ENCODE measurements at regions not wholly inside any gene's neighbourhood (a gene's known extent, or its start where the extent isn't known, plus 50 kb on each side); places are given as distances from the start of the nearest gene placed in this dataset.

DNA sequence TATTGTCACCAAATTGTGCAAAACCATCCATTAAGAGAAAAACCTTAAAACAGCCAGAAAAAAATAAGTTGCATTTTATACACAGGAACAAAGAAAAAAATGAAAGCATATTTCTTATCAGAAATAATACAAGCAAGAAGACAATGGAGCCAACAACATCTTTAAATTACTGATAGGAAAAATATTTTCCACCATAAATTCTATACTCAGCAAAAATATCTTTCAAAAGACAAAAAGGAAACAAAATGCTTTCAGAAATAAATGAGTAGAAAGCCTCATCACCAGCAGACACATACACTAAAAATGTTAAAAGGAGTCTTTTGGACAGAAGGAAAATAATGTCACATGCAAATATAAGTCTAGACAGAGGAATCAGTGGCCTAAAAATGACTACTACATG, 106.4 kb upstream of the TRIB2 start:
- no peak overlapping the region for H3K4me3 ChIP-seq
- H3K27ac ChIP-seq: no peak overlapping the region
- H3K27me3 ChIP-seq (replicated peaks; ENCODE audit: insufficient read depth): no peaks in the 10 kb centered on the region
- no peak for DNase-seq (ENCODE audit: low spot score)
- no peaks in the 10 kb centered on the region for H3K4me1 ChIP-seq (replicated peaks)
- intact Hi-C loops (cut with DNase I): no loop called here
- TF ChIP-seq POLR2A (IDR thresholded peaks at IDR 0.05) (no peak), POLR2AphosphoS5 (IDR thresholded peaks at IDR 0.05) (no peak)
- TF ChIP-seq, protein P1, sequence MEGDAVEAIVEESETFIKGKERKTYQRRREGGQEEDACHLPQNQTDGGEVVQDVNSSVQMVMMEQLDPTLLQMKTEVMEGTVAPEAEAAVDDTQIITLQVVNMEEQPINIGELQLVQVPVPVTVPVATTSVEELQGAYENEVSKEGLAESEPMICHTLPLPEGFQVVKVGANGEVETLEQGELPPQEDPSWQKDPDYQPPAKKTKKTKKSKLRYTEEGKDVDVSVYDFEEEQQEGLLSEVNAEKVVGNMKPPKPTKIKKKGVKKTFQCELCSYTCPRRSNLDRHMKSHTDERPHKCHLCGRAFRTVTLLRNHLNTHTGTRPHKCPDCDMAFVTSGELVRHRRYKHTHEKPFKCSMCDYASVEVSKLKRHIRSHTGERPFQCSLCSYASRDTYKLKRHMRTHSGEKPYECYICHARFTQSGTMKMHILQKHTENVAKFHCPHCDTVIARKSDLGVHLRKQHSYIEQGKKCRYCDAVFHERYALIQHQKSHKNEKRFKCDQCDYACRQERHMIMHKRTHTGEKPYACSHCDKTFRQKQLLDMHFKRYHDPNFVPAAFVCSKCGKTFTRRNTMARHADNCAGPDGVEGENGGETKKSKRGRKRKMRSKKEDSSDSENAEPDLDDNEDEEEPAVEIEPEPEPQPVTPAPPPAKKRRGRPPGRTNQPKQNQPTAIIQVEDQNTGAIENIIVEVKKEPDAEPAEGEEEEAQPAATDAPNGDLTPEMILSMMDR (IDR thresholded peaks at IDR 0.05): no peak
- H3K9me3 ChIP-seq: no peaks in the 10 kb centered on the region
- no peaks in the 10 kb centered on the region for H3K36me3 ChIP-seq

DNA sequence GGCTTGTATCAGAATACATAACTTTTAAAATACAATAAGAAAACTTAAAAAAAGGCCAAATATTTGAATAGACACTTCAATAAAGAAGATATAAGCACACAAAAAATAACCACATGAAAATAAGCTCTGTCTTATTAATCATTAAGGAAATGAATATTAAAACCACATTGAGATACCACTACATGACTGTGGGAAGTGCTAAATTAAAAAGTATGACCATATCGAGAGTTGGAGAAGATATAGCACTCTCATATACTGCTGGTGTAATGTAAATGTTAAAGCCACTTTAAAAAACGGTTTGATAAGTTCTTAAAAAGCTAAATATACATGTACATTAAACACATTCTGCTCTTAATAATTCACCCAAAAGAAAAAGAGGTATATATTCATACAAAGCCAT, 104.6 kb upstream of the TRIB2 start:
- TF ChIP-seq, protein P1 (IDR thresholded peaks at IDR 0.05): no peak
- no peak for TF ChIP-seq POLR2A (IDR thresholded peaks at IDR 0.05)
- no peak for TF ChIP-seq POLR2AphosphoS5 (IDR thresholded peaks at IDR 0.05)
- H3K9me3 ChIP-seq: no peaks in the 10 kb centered on the region
- intact Hi-C loops (cut with DNase I): no loop called here
- DNase-seq (ENCODE audit: low spot score): no peak
- no peaks in the 10 kb centered on the region for H3K36me3 ChIP-seq
- WGBS: 81% methylated on average over 2 of the region's 2 CpGs
- no peaks in the 10 kb centered on the region for H3K27me3 ChIP-seq (replicated peaks; ENCODE audit: insufficient read depth)
- H3K4me3 ChIP-seq: no peak overlapping the region
- H3K27ac ChIP-seq: no peak overlapping the region
- no peaks in the 10 kb centered on the region for H3K4me1 ChIP-seq (replicated peaks)

DNA sequence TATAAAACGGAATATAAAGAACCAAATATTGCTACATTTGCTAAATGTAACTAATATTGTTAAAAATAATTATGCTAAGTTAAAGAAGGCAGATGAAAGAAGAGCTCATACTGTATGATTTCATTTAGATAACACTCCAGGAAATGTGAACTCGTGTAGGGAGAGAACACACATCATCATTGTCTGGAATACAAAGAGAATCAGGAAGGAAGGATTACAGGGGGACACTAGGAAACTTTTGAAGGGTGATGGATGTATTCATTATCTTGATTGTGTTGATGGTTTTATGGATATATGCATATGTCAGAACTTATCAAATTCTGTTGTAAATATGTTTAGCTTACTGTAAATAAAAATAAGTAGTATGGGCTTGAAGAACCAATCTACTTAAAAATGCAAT, 104.1 kb upstream of the TRIB2 start:
- H3K27ac ChIP-seq: no peak overlapping the region

DNA sequence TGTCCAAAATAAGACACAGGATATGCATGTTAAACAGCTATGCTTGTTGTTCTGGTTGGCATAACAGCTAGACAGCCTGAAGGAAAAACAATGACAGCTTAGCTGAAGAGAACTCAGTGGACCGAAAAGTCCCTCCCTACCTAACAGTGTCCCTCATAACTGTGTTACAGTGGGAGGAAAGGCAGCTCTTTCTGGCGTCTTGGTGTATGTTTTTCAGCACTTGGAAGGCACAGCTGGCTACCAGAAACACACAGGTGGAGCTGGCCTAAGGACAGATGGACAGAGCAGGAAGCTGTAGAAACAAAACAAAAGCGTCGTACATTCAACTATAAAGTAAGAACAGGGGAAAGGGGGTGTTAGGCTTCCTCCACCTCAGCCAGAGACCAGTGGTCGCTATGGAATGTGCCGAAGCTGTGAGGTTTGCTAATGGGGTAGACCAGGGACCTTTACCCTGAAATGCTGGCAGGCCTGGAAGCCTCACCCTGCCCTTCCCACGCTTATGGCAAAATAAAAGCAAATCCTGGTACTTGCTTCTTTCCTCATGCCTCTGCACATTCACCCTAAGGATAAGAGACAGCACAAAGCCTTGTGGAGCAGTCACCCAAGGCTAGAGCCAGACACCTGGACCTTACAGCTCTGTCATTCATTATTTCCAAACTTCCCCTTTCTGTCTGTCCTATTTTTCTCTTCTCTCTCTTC, 103.5 kb upstream of the TRIB2 start:
- no peaks in the 10 kb centered on the region for H3K27me3 ChIP-seq (replicated peaks; ENCODE audit: insufficient read depth)
- TF ChIP-seq POLR2AphosphoS5 (IDR thresholded peaks at IDR 0.05) (no peak), POLR2A (IDR thresholded peaks at IDR 0.05) (no peak)
- TF ChIP-seq, protein P1 (IDR thresholded peaks at IDR 0.05): no peak
- H3K4me1 ChIP-seq (replicated peaks): no peaks in the 10 kb centered on the region
- no peak overlapping the region for H3K27ac ChIP-seq
- intact Hi-C loops (cut with DNase I): no loop called here
- WGBS: 75% methylated on average over 7 of the region's 7 CpGs
- no peaks in the 10 kb centered on the region for H3K9me3 ChIP-seq
- no peaks in the 10 kb centered on the region for H3K36me3 ChIP-seq
- no peak for DNase-seq (ENCODE audit: low spot score)
- no peak overlapping the region for H3K4me3 ChIP-seq

More for the DNA sequence above, 104.1 kb upstream of the TRIB2 start:
- TF ChIP-seq POLR2A (IDR thresholded peaks at IDR 0.05) (no peak), POLR2AphosphoS5 (IDR thresholded peaks at IDR 0.05) (no peak)
- TF ChIP-seq, protein P1 (IDR thresholded peaks at IDR 0.05): no peak
- no peaks in the 10 kb centered on the region for H3K4me1 ChIP-seq (replicated peaks)
- no peaks in the 10 kb centered on the region for H3K27me3 ChIP-seq (replicated peaks; ENCODE audit: insufficient read depth)
- H3K36me3 ChIP-seq: no peaks in the 10 kb centered on the region
- intact Hi-C loops (cut with DNase I): no loop called here
- DNase-seq (ENCODE audit: low spot score): no peak
- 55% methylated on average over 2 of the region's 2 CpGs for WGBS
- no peak overlapping the region for H3K4me3 ChIP-seq
- no peaks in the 10 kb centered on the region for H3K9me3 ChIP-seq

DNA sequence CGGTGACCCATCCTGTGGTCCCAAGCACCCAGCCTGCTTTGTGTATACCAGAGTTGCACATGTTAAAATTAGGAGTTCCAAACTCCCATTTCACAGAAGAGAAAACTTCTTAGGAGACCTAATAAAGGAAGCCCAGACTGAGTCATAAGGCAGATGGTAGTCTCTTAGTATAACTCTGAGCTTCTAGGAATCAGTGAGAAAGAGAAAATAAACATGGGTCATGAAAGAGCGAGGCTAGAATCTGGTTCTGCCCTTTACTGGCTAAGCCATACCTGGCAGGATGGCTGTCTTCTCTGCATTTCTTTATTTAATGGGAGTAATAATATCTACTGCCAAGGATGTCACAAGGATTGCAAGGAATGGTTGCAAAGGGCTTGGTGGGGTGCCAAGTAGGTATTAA, 101.2 kb upstream of the TRIB2 start:
- Histone ChIP-seq H3K27ac (no peak overlapping the region), H3K4me1 (replicated peaks) (no peaks in the 10 kb centered on the region), H3K9me3 (no peaks in the 10 kb centered on the region), H3K27me3 (replicated peaks; ENCODE audit: insufficient read depth) (no peaks in the 10 kb centered on the region), H3K36me3 (no peaks in the 10 kb centered on the region), H3K4me3 (no peak overlapping the region)
- TF ChIP-seq POLR2AphosphoS5 (IDR thresholded peaks at IDR 0.05) (no peak), POLR2A (IDR thresholded peaks at IDR 0.05) (no peak)
- TF ChIP-seq, protein P1 (IDR thresholded peaks at IDR 0.05): no peak
- intact Hi-C loops (cut with DNase I): no loop called here
- 90% methylated on average over 2 of the region's 2 CpGs for WGBS
- DNase-seq (ENCODE audit: low spot score): no peak
